ENCODE measurements at regions not wholly inside any gene's neighbourhood (a gene's known extent, or its start where the extent isn't known, plus 50 kb on each side); places are given as distances from the start of the nearest gene placed in this dataset.

- TF ChIP-seq CTCF (IDR thresholded peaks at IDR 0.05; ENCODE audit: poor library complexity, severe bottlenecking): no peak
- no peak for TF ChIP-seq RAD21 (conservative IDR thresholded peaks at IDR 0.05)
- no peak for TF ChIP-seq EZH2 (IDR thresholded peaks at IDR 0.05; ENCODE audit: borderline replicate concordance, insufficient read depth, low read length, poor library complexity, severe bottlenecking)
- no peak for TF ChIP-seq TAF1 (IDR thresholded peaks at IDR 0.05; ENCODE audit: low read depth)
- no peak for TF ChIP-seq EP300 (conservative IDR thresholded peaks at IDR 0.05; ENCODE audit: poor library complexity, severe bottlenecking)
- TF ChIP-seq SMC3 (conservative IDR thresholded peaks at IDR 0.05; ENCODE audit: poor library complexity): no peak
- TF ChIP-seq POLR2AphosphoS5 (IDR thresholded peaks at IDR 0.05): no peak
- no peak for TF ChIP-seq REST (IDR thresholded peaks at IDR 0.05; ENCODE audit: borderline replicate concordance)
These were observed 88.9 kb upstream of the CXCL14 start for GRCh38 chr5:135667673-135668072.

All from neural cell (in vitro differentiated cells).